Neural cell (in vitro differentiated cells): ENCODE measurements at regions not wholly inside any gene's neighbourhood (a gene's known extent, or its start where the extent isn't known, plus 50 kb on each side); places are given as distances from the start of the nearest gene placed in this dataset.

Experiments used
- CTCF ChIP-seq: fragments of 450-650 bp; IDR thresholded peaks from 2 replicates; pipeline ENCODE4 v1.5.1; 2014; ENCODE audit warnings: antibody characterized with exemption, mild to moderate bottlenecking, moderate library complexity; ENCODE audit not compliant: poor library complexity, severe bottlenecking
- POLR2AphosphoS5 ChIP-seq: IDR thresholded peaks from 2 replicates; pipeline ENCODE4 v1.6.1; 2012
- REST ChIP-seq: IDR thresholded peaks from 2 replicates; pipeline ENCODE4 v1.6.1; 2012; ENCODE audit warnings: borderline replicate concordance
- SMC3 ChIP-seq: fragments of 450-650 bp; conservative IDR thresholded peaks from 2 replicates; pipeline ENCODE4 v1.6.1; 2014; ENCODE audit warnings: antibody characterized with exemption, mild to moderate bottlenecking, moderate library complexity; ENCODE audit not compliant: poor library complexity

GRCh38 chr1:105608713-105609112, 1447.8 kb upstream of the PRMT6 start:
- no peak for TF ChIP-seq SMC3
- TF ChIP-seq CTCF = no peak
- TF ChIP-seq POLR2AphosphoS5 = no peak
- no peak for TF ChIP-seq REST
